Sigmoid colon (tissue), 6 donors: ENCODE measurements at regions not wholly inside any gene's neighbourhood (a gene's known extent, or its start where the extent isn't known, plus 50 kb on each side); places are given as distances from the start of the nearest gene placed in this dataset.

ENCODE experiments used
- DNase-seq: peaks from one replicate; pipeline ENCODE4 v3.0.0-alpha.2; 2019
- H3K27ac ChIP-seq, 4 donors: fragments of 200-600 bp; sonication (generic); one replicate each; pipeline ENCODE4 v1.5.1; 2016 to 2019; ENCODE audit warnings: mild to moderate bottlenecking in 1 of 4
- H3K27me3 ChIP-seq, 3 donors: fragments of 200-600 bp; sonication (generic); one replicate each; pipeline ENCODE4 v1.5.1; 2019; ENCODE audit warnings: mild to moderate bottlenecking in 1 of 3
- H3K36me3 ChIP-seq, 4 donors: fragments of 200-600 bp; sonication (generic); one replicate each; pipeline ENCODE4 v1.5.1; 2016 to 2019
- H3K4me1 ChIP-seq, 4 donors: fragments of 200-600 bp; sonication (generic); one replicate each; pipeline ENCODE4 v1.5.1; 2017 to 2019
- H3K4me3 ChIP-seq, 4 donors: fragments of 200-600 bp; sonication (generic); one replicate each; pipeline ENCODE4 v1.5.1; 2017 to 2019; ENCODE audit warnings: mild to moderate bottlenecking in 2 of 4, moderate library complexity in 1 of 4
- H3K9me3 ChIP-seq, 4 donors: fragments of 200-600 bp in 3 of 4; sonication (generic) in 3 of 4; one replicate each; pipeline versions ENCODE4 v1.5.1 to v1.6.1; 2013 to 2019
- EP300 ChIP-seq, 4 donors: sonication (generic); formaldehyde crosslinking; IDR thresholded peaks; one replicate each; pipeline ENCODE4 v1.6.1; 2017; ENCODE audit warnings: antibody characterized with exemption in 4 of 4
- POLR2A ChIP-seq, 2 donors: fragments of 450-650 bp; IDR thresholded peaks; one replicate each; pipeline ENCODE4 v1.6.1; 2016; ENCODE audit warnings: antibody characterized with exemption in 2 of 2, mild to moderate bottlenecking in 2 of 2, moderate library complexity in 2 of 2
- POLR2AphosphoS5 ChIP-seq, 4 donors: sonication (generic); formaldehyde crosslinking; IDR thresholded peaks; one replicate each; pipeline ENCODE4 v1.6.1; 2017; ENCODE audit warnings: antibody characterized with exemption in 4 of 4
- WGBS, 2 donors: extraction: QIAGEN DNeasy Blood & Tissue Kit; methylation state at CpG; one replicate each; pipeline ENCODE4 v1.1.7; 2013; 5-methylcytosine and 5-hydroxymethylcytosine counted together
- intact Hi-C: fragments of 100-400 bp; cut with DNase I; formaldehyde crosslinking; loops from one replicate; pipeline ENCODE4 v1.15.1; 2023
- TF ChIP-seq, protein P1 (sequence below), 4 experiments: fragments of 450-650 bp in 3 of 4; fragments of 200-600 bp in 1 of 4; IDR thresholded peaks; one replicate each; pipeline ENCODE4 v1.5.1; 2016 to 2019; ENCODE audit warnings: antibody characterized with exemption in 4 of 4, mild to moderate bottlenecking in 3 of 4, moderate library complexity in 2 of 4
- donor health status: healthy with polysubstance abuse.
- donor health status: healthy.

DNA sequence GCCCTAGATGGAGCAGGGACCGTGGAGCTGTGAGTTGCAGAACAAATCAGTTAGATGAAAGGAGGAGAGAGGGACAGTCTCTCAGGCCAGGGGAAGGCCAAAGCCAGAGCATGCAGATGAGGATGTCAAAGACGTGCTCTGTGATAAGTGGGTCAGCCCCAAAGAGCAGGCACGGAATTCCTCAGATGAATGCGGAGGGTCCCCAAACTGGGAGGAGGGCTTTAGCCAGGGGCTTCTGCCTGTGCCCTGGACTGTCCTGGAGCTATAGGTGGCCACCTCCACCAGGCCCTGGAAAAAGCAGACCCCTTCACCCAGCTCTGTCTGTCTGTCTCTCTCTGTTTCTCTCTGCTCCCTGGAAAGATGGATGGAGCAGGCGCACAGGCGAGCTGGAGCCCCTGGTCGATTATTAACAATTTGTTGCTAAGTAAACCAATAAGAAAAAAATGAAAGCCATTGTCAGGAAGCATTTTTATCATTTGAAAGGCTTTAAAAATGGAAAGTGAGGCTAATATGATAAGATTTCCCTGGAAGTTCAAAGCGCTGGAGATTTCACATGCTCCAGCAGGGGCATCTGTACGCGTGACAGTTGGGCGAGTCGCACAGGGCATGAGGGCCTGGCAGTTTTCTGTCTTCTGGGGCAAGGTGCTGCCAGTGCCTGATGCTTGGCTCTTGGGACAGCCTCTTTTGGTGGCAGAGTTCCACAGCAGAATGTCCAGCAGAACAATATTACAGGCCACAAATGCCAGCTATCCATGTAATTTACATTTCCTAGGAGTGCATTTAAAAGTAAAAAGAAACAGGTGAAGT lies 241.0 kb downstream of the GLI2 start:
- no peaks in the 10 kb centered on the region for H3K4me1 ChIP-seq
- intact Hi-C loops = no loop called here
- no peak overlapping the region for H3K27ac ChIP-seq
- WGBS, 2 donors = 76 to 88% methylated on average over 12 of the region's 12 CpGs
- no peak for DNase-seq
- H3K9me3 ChIP-seq = no peaks in the 10 kb centered on the region
- peaks cover 0 to 64% (median 20%) of the 10 kb centered on the region in 4 donors for H3K36me3 ChIP-seq
- no peak overlapping the region for H3K4me3 ChIP-seq
- no peak for TF ChIP-seq EP300 (IDR thresholded peaks at IDR 0.05)
- TF ChIP-seq, protein P1, sequence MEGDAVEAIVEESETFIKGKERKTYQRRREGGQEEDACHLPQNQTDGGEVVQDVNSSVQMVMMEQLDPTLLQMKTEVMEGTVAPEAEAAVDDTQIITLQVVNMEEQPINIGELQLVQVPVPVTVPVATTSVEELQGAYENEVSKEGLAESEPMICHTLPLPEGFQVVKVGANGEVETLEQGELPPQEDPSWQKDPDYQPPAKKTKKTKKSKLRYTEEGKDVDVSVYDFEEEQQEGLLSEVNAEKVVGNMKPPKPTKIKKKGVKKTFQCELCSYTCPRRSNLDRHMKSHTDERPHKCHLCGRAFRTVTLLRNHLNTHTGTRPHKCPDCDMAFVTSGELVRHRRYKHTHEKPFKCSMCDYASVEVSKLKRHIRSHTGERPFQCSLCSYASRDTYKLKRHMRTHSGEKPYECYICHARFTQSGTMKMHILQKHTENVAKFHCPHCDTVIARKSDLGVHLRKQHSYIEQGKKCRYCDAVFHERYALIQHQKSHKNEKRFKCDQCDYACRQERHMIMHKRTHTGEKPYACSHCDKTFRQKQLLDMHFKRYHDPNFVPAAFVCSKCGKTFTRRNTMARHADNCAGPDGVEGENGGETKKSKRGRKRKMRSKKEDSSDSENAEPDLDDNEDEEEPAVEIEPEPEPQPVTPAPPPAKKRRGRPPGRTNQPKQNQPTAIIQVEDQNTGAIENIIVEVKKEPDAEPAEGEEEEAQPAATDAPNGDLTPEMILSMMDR (IDR thresholded peaks at IDR 0.05) = no peak
- no peak for TF ChIP-seq POLR2AphosphoS5 (IDR thresholded peaks at IDR 0.05)
- TF ChIP-seq POLR2A (IDR thresholded peaks at IDR 0.05) = no peak
- no peaks in the 10 kb centered on the region for H3K27me3 ChIP-seq

DNA sequence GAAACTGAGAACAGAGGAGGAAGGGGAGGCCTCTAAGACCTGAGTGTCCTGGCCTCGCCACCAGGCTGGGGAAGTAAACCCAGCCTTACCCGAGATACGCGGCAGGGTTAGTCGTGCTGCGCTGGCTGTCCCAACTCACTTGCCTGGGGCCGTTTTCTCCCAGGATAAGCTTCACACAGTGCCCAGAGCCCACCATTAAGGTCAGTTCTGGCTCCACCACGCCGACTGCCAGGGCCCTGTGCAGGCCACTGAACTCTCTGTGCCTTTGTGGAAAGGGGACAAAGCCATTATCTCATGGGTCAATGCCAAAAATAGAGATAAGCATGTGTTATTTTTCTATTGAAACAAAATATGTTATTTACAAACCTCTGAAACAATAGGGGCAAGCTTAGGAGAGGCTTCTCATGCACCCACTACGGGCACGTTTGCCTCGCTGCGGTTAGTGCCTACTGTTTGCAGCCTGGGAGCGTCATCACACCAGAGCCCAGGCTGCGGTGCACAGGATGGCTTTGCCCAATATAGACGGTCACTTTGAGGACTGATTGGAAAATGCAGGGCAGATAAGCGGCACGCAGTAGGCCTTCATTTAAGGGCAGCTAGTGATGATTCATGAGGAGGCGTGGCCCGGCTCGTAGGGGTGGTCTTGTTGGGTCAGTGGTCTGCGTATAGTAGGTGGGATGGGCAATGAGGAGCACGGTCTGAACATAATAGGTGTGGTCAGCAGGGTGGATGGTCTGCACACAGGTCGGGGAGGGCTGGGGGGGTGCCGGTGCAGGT lies 242.1 kb downstream of the GLI2 start:
- Histone ChIP-seq H3K27ac (no peak overlapping the region), H3K27me3 (no peaks in the 10 kb centered on the region), H3K4me1 (no peaks in the 10 kb centered on the region), H3K9me3 (no peaks in the 10 kb centered on the region), H3K36me3 (peaks cover 0 to 56% (median 18%) of the 10 kb centered on the region in 4 donors), H3K4me3 (no peak overlapping the region)
- WGBS, 2 donors = 86 to 91% methylated on average over 25 of the region's 25 CpGs
- TF ChIP-seq POLR2A (IDR thresholded peaks at IDR 0.05) (no peak), EP300 (IDR thresholded peaks at IDR 0.05) (no peak), POLR2AphosphoS5 (IDR thresholded peaks at IDR 0.05) (no peak)
- TF ChIP-seq, protein P1 (IDR thresholded peaks at IDR 0.05) = no peak
- intact Hi-C loops = no loop called here
- DNase-seq = no peak

DNA sequence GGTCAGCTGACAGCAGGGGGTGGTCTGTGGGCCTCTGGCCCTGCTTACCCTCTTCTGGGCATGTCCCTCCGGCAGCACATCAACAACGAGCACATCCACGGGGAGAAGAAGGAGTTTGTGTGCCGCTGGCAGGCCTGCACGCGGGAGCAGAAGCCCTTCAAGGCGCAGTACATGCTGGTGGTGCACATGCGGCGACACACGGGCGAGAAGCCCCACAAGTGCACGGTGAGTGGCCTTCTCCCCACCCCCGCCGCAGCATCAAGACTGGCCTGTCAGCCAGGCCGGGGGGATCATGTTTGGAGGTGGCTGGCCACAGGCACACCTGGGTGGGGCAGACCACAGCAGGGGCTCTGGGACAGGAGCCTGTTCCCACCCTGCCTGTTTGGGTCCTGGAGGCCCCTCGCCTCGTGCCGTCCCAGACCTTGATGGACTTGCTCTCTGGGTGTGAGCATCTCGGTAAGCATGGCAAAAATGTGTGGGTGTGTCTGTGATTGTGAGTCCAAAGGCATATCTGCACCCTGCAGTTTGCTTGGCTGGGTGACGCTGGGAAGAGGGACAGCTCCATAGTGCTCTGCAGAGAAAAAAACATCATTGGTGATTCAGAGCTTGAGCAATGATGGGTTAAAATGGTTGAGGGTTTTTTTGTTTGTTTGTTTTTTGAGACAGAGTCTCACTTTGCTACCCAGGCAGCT lies 242.8 kb downstream of the GLI2 start:
- H3K27ac ChIP-seq = no peak overlapping the region
- TF ChIP-seq EP300 (IDR thresholded peaks at IDR 0.05) (no peak), POLR2AphosphoS5 (IDR thresholded peaks at IDR 0.05) (no peak), POLR2A (IDR thresholded peaks at IDR 0.05) (no peak)
- TF ChIP-seq, protein P1 (IDR thresholded peaks at IDR 0.05) = no peak
- 70 to 86% methylated on average over 20 of the region's 20 CpGs for WGBS, 2 donors
- no peaks in the 10 kb centered on the region for H3K27me3 ChIP-seq
- no peaks in the 10 kb centered on the region for H3K4me1 ChIP-seq
- peaks cover 0 to 56% (median 18%) of the 10 kb centered on the region in 4 donors for H3K36me3 ChIP-seq
- intact Hi-C loops = no loop called here
- no peak for DNase-seq
- no peak overlapping the region for H3K4me3 ChIP-seq
- no peaks in the 10 kb centered on the region for H3K9me3 ChIP-seq

DNA sequence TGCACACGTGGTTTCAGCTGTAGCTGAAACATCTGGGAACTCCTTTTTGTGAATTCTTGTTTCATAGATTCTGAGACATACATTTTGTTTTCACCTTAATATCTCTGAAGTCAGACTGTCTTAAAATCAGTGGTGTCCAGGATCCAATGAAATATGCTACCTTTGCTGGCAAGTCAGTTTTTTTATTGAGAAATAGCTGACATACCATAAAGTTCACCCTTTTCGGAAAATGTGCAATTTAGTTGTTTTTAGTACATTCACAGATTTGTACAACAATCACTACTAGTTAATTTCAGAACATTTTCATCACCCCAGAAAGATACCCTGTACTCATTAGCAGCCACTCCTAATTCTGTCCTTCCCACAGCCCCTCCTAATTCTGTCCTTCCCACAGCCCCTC lies 243.7 kb downstream of the GLI2 start:
- Histone ChIP-seq H3K27ac (no peak overlapping the region), H3K9me3 (no peaks in the 10 kb centered on the region), H3K4me3 (no peak overlapping the region), H3K4me1 (no peaks in the 10 kb centered on the region), H3K27me3 (no peaks in the 10 kb centered on the region), H3K36me3 (peaks cover 0 to 62% (median 18%) of the 10 kb centered on the region in 4 donors)
- intact Hi-C loops = no loop called here
- 13 to 48% methylated on average over 2 of the region's 2 CpGs for WGBS, 2 donors
- TF ChIP-seq, protein P1 (IDR thresholded peaks at IDR 0.05) = no peak
- TF ChIP-seq POLR2AphosphoS5 (IDR thresholded peaks at IDR 0.05) = no peak
- no peak for TF ChIP-seq POLR2A (IDR thresholded peaks at IDR 0.05)
- no peak for TF ChIP-seq EP300 (IDR thresholded peaks at IDR 0.05)
- DNase-seq = no peak
